ENCODE measurements at regions not wholly inside any gene's neighbourhood (a gene's known extent, or its start where the extent isn't known, plus 50 kb on each side); places are given as distances from the start of the nearest gene placed in this dataset.

GRCh38 chr13:24032252-24032651 lies 128.3 kb upstream of the SPATA13 start:
- peaks cover 0 to 3% of the 10 kb centered on the region in 2 experiments; a peak in 2 of 5 replicates for H3K9me3 Mint-ChIP-seq
- no peaks in the 10 kb centered on the region for H3K79me2 ChIP-seq (ENCODE audit: insufficient read depth, low read length)
- H3K4me3 Mint-ChIP-seq, result no peak overlapping the region

More at GRCh38 chr13:24032252-24032651, 128.3 kb upstream of the SPATA13 start:
- H3K23ac ChIP-seq (ENCODE audit: insufficient read length, low read depth, low read length), result no peak overlapping the region
- DNase-seq, result no peak
- no peak overlapping the region for H3K14ac ChIP-seq (ENCODE audit: insufficient read depth, low read length)
- no peak overlapping the region for H3K4me2 ChIP-seq (ENCODE audit: insufficient read depth, insufficient read length, low read length)
- H3K9me3 ChIP-seq (ENCODE audit: control insufficient read depth, low read depth, low read length), result no peaks in the 10 kb centered on the region
- no peak overlapping the region for H2BK5ac ChIP-seq (ENCODE audit: insufficient read length, low read length)
- H4K5ac ChIP-seq (ENCODE audit: insufficient read length, low read depth, low read length), result no peak overlapping the region
- no peak overlapping the region for H2BK20ac ChIP-seq (ENCODE audit: low read depth, low read length, poor library complexity, severe bottlenecking)
- H4K8ac ChIP-seq (replicated peaks; ENCODE audit: insufficient read length, low read depth, low read length), result no peak overlapping the region
- H4K20me1 ChIP-seq (ENCODE audit: control insufficient read depth, insufficient read depth, insufficient read length), result no peaks in the 10 kb centered on the region
- H3K27ac ChIP-seq (ENCODE audit: insufficient read length, low read depth, low read length), result no peak overlapping the region
- H3K4ac ChIP-seq (ENCODE audit: low read depth, low read length), result no peak overlapping the region
- H3K18ac ChIP-seq (ENCODE audit: insufficient read length, low read depth, low read length), result no peak overlapping the region
- TF ChIP-seq, protein P1, sequence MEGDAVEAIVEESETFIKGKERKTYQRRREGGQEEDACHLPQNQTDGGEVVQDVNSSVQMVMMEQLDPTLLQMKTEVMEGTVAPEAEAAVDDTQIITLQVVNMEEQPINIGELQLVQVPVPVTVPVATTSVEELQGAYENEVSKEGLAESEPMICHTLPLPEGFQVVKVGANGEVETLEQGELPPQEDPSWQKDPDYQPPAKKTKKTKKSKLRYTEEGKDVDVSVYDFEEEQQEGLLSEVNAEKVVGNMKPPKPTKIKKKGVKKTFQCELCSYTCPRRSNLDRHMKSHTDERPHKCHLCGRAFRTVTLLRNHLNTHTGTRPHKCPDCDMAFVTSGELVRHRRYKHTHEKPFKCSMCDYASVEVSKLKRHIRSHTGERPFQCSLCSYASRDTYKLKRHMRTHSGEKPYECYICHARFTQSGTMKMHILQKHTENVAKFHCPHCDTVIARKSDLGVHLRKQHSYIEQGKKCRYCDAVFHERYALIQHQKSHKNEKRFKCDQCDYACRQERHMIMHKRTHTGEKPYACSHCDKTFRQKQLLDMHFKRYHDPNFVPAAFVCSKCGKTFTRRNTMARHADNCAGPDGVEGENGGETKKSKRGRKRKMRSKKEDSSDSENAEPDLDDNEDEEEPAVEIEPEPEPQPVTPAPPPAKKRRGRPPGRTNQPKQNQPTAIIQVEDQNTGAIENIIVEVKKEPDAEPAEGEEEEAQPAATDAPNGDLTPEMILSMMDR (conservative IDR thresholded peaks at IDR 0.05), result no peak
- no peaks in the 10 kb centered on the region for H3K79me1 ChIP-seq (ENCODE audit: insufficient read depth, low read depth, low read length, poor library complexity, severe bottlenecking)
- no peak overlapping the region for H4K91ac ChIP-seq (ENCODE audit: insufficient read length, low read depth, low read length)
- H3K4me1 ChIP-seq (ENCODE audit: insufficient read depth, low read length), result no peaks in the 10 kb centered on the region
- peaks cover 9% of the 10 kb centered on the region for H3K27me3 Mint-ChIP-seq (ENCODE audit: low read depth)
- no peaks in the 10 kb centered on the region for H3K27me3 ChIP-seq (ENCODE audit: insufficient read depth, low read length)
- H3K4me1 Mint-ChIP-seq, result no peaks in the 10 kb centered on the region; a peak in 1 of 4 replicates
- H2BK12ac ChIP-seq (ENCODE audit: insufficient read length, low read depth, low read length), result no peak overlapping the region
- H2AK5ac ChIP-seq (ENCODE audit: insufficient read length, low read length), result no peak overlapping the region
- H2BK120ac ChIP-seq (ENCODE audit: low read depth, low read length, poor library complexity, severe bottlenecking), result no peak overlapping the region
- H2BK15ac ChIP-seq (ENCODE audit: low read depth, low read length), result no peak overlapping the region
- WGBS (ENCODE audit: extremely low coverage, insufficient read length, low lambda C conversion rate), result no CpG with 5 or more reads among the region's 2 CpGs
- H2AFZ ChIP-seq (ENCODE audit: low read length), result no peak overlapping the region
- no peaks in the 10 kb centered on the region for H3K36me3 Mint-ChIP-seq (ENCODE audit: insufficient read depth in 1 of 3, low read depth in 3 of 3)
- H3T11ph ChIP-seq (ENCODE audit: low read length), result no peak overlapping the region
- H3K27ac Mint-ChIP-seq, result no peak overlapping the region
- H3K23me2 ChIP-seq (ENCODE audit: insufficient read length, low read depth, low read length, poor library complexity, severe bottlenecking), result no peaks in the 10 kb centered on the region
- no peak overlapping the region for H3K9ac ChIP-seq (ENCODE audit: extremely low read depth, insufficient read length, low read length)
- H3K56ac ChIP-seq (ENCODE audit: insufficient read length, low read depth, low read length), result no peak overlapping the region
